Stomach (tissue), 4 donors: ENCODE measurements at regions not wholly inside any gene's neighbourhood (a gene's known extent, or its start where the extent isn't known, plus 50 kb on each side); places are given as distances from the start of the nearest gene placed in this dataset.

ENCODE experiments used
- EP300 ChIP-seq: sonication (generic); formaldehyde crosslinking; IDR thresholded peaks from one replicate; pipeline ENCODE4 v1.6.1; 2017; ENCODE audit warnings: antibody characterized with exemption
- POLR2A ChIP-seq, 4 donors: fragments of 450-650 bp; IDR thresholded peaks; one replicate each; pipeline ENCODE4 v1.6.1; 2016; ENCODE audit warnings: antibody characterized with exemption in 4 of 4, control low read depth in 2 of 4, mild to moderate bottlenecking in 1 of 4, moderate library complexity in 1 of 4
- POLR2AphosphoS5 ChIP-seq, 3 donors: sonication (generic); formaldehyde crosslinking; IDR thresholded peaks; one replicate each; pipeline ENCODE4 v1.6.1; 2016; ENCODE audit warnings: antibody characterized with exemption in 3 of 3
- TF ChIP-seq, protein P1 (sequence below), 7 experiments: fragments of 450-650 bp in 4 of 7; fragments of 200-600 bp in 3 of 7; sonication (generic) in 3 of 7; IDR thresholded peaks; one replicate each; pipeline ENCODE4 v1.5.1; 2016 to 2019; ENCODE audit warnings: antibody characterized with exemption in 7 of 7, control low read depth in 2 of 7, mild to moderate bottlenecking in 1 of 7

DNA sequence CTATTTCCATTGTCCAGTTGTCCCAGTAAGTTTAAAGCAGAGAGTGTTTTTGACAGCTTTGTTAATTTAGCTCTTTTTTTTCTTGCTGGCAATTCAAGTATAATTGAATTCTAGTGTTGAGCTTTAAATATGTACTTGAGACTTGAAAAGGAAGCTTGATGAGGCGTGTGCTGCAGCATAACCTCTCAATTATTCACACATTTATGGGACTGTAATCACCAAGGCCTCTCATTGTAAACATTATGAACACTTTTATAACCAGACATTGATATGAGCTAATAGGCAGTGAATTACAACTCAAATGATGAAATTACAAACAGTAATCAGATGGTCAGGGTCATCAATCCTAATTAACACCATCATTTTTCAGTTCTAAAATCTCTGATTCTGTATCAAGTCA, 378.0 kb upstream of the DDHD1 start:
- TF ChIP-seq, protein P1, sequence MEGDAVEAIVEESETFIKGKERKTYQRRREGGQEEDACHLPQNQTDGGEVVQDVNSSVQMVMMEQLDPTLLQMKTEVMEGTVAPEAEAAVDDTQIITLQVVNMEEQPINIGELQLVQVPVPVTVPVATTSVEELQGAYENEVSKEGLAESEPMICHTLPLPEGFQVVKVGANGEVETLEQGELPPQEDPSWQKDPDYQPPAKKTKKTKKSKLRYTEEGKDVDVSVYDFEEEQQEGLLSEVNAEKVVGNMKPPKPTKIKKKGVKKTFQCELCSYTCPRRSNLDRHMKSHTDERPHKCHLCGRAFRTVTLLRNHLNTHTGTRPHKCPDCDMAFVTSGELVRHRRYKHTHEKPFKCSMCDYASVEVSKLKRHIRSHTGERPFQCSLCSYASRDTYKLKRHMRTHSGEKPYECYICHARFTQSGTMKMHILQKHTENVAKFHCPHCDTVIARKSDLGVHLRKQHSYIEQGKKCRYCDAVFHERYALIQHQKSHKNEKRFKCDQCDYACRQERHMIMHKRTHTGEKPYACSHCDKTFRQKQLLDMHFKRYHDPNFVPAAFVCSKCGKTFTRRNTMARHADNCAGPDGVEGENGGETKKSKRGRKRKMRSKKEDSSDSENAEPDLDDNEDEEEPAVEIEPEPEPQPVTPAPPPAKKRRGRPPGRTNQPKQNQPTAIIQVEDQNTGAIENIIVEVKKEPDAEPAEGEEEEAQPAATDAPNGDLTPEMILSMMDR (IDR thresholded peaks at IDR 0.05) = no peak
- no peak for TF ChIP-seq POLR2A (IDR thresholded peaks at IDR 0.05)
- no peak for TF ChIP-seq POLR2AphosphoS5 (IDR thresholded peaks at IDR 0.05)
- no peak for TF ChIP-seq EP300
